DOHH2 (cell line): ENCODE measurements at regions not wholly inside any gene's neighbourhood (a gene's known extent, or its start where the extent isn't known, plus 50 kb on each side); places are given as distances from the start of the nearest gene placed in this dataset.

Experiments
- CTCF ChIP-seq: fragments of 200-600 bp; sonication (generic); IDR thresholded peaks from one replicate; pipeline ENCODE4 v1.5.1; 2014; ENCODE audit warnings: antibody characterized with exemption, mild to moderate bottlenecking, low read depth, low read length; ENCODE audit not compliant: poor library complexity, severe bottlenecking
- EZH2phosphoT487 ChIP-seq: fragments of 200-600 bp; sonication (generic); IDR thresholded peaks from 2 replicates; pipeline ENCODE4 v1.6.1; 2017; ENCODE audit warnings: borderline replicate concordance, mild to moderate bottlenecking, antibody characterized with exemption, low read length, moderate library complexity, mixed read lengths

DNA sequence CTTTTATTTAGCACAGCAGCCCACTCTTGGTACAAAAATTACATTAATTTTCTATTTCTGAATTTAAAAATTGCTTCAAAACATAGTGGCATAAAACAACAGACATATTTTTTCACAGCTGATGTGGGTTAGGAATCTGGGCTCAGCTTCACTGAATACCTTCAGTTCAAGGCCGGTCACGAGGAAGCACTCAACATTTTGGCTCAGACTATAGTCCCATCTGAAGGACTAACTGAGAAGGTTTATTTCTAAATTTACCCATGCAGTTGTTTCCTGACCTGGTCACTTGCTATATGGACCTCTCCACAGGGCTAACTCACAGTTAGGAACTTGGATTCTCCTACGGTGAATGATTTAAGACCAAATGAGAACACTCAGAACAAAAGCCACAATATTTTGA, 1230.2 kb upstream of the ADGRL3 start:
- TF ChIP-seq CTCF (no peak), EZH2phosphoT487 (no peak)
